Kidney epithelial cell (primary cell): ENCODE measurements at regions not wholly inside any gene's neighbourhood (a gene's known extent, or its start where the extent isn't known, plus 50 kb on each side); places are given as distances from the start of the nearest gene placed in this dataset.

Experiments used
- DNase-seq: peaks from one replicate; pipeline ENCODE4 v3.0.0-alpha.2; 2010; ENCODE audit warnings: low read depth
- H3K27me3 ChIP-seq: 2 replicates; pipeline ENCODE4 v1.6.0; 2011; ENCODE audit warnings: low read length; ENCODE audit not compliant: control insufficient read depth, insufficient read depth
- H3K36me3 ChIP-seq: 2 replicates; pipeline ENCODE4 v1.5.1; 2011; ENCODE audit warnings: low read length; ENCODE audit not compliant: control insufficient read depth, insufficient read depth
- H3K4me3 ChIP-seq: 2 replicates; pipeline ENCODE4 v1.5.1; 2011; ENCODE audit warnings: low read depth, mild to moderate bottlenecking, control low read depth, low read length
- CTCF ChIP-seq: IDR thresholded peaks from 2 replicates; pipeline ENCODE4 v1.5.1; 2011; ENCODE audit warnings: mild to moderate bottlenecking, moderate library complexity, low read length, control low read depth, inconsistent platforms; ENCODE audit not compliant: insufficient read depth, poor library complexity, severe bottlenecking

- H3K27me3 ChIP-seq: no peaks in the 10 kb centered on the region
- H3K4me3 ChIP-seq: no peak overlapping the region
- TF ChIP-seq CTCF: no peak
- no peaks in the 10 kb centered on the region for H3K36me3 ChIP-seq
- DNase-seq: peak; percentile 32
These were observed 276.7 kb upstream of the KIF2A start for GRCh38 chr5:62029303-62029702.

- DNase-seq: no peak
- Histone ChIP-seq H3K36me3 (no peaks in the 10 kb centered on the region), H3K27me3 (no peaks in the 10 kb centered on the region), H3K4me3 (no peak overlapping the region)
- TF ChIP-seq CTCF: no peak
These were observed 275.7 kb upstream of the KIF2A start for GRCh38 chr5:62030326-62030725.

- no peak for DNase-seq
- TF ChIP-seq CTCF: no peak
- Histone ChIP-seq H3K36me3 (no peaks in the 10 kb centered on the region), H3K4me3 (no peak overlapping the region), H3K27me3 (no peaks in the 10 kb centered on the region)
These were observed 268.0 kb upstream of the KIF2A start for GRCh38 chr5:62038024-62038423.

GRCh38 chr5:62041156-62041756 is 264.8 kb upstream of the KIF2A start:
- DNase-seq: no peak
- TF ChIP-seq CTCF: no peak
- no peak overlapping the region for H3K4me3 ChIP-seq
- no peaks in the 10 kb centered on the region for H3K36me3 ChIP-seq
- no peaks in the 10 kb centered on the region for H3K27me3 ChIP-seq

GRCh38 chr5:62042007-62042406 is 264.0 kb upstream of the KIF2A start:
- no peak for DNase-seq

More at GRCh38 chr5:62042007-62042406, 264.0 kb upstream of the KIF2A start:
- Histone ChIP-seq H3K4me3 (no peak overlapping the region), H3K36me3 (no peaks in the 10 kb centered on the region), H3K27me3 (no peaks in the 10 kb centered on the region)
- no peak for TF ChIP-seq CTCF
